GM12878 (cell line): ENCODE measurements at regions not wholly inside any gene's neighbourhood (a gene's known extent, or its start where the extent isn't known, plus 50 kb on each side); places are given as distances from the start of the nearest gene placed in this dataset.

ENCODE experiments used
- ATAC-seq: fragments of 200-7000 bp; cut with Tn5 transposase; 3 replicates; pipeline ENCODE4 v1.9.1; 2020; ENCODE audit warnings: mild to moderate bottlenecking, moderate library complexity
- BruUV-seq: library from RNA; stranded (reverse); fragments of 400-500 nt; replicated peaks from 2 replicates; lab custom pipeline; 2021; lab: Mats Ljungman, UMichigan
- CTCF ChIA-PET: fragments of 300-600 bp; sonication (Branson Sonifier 250); formaldehyde crosslinking; extraction: SDS; loops from one replicate; lab custom pipeline; 2021; ENCODE audit warnings: inconsistent platforms; lab: Yijun Ruan, JAX
- POLR2A ChIA-PET: fragments of 350-600 bp; formaldehyde crosslinking; extraction: SDS; loops from one replicate; lab custom pipeline; 2021; ENCODE audit warnings: inconsistent platforms; lab: Charles Lee
- RAD21 ChIA-PET: fragments of 300-600 bp; sonication (Branson Sonifier 250); formaldehyde crosslinking; loops from one replicate; lab custom pipeline; 2023; ENCODE audit warnings: antibody characterized with exemption; ENCODE audit not compliant: unreplicated experiment; lab: Charles Lee
- SMC1A ChIA-PET: fragments of 300-600 bp; sonication (Branson Sonifier 250); formaldehyde crosslinking; loops from one replicate; lab custom pipeline; 2023; ENCODE audit not compliant: unreplicated experiment, uncharacterized antibody; lab: Charles Lee
- DNase-seq: peaks from one replicate; pipeline ENCODE4 v3.0.0-alpha.2; 2011; ENCODE audit warnings: low read depth, low spot score
- FAIRE-seq: peaks from 3 replicates; lab custom pipeline; 2011; peaks lifted over from hg19 to GRCh38; lab: Jason Lieb, UNC
- H2AFZ ChIP-seq: 2 replicates; pipeline ENCODE4 v1.6.0; 2011; ENCODE audit warnings: low read depth, low read length, control low read depth; ENCODE audit not compliant: control insufficient read depth
- H3K27ac ChIP-seq: 2 replicates; pipeline ENCODE4 v1.5.1; 2011; ENCODE audit warnings: control low read depth; ENCODE audit not compliant: control insufficient read depth, insufficient read depth
- H3K27me3 ChIP-seq, 2 experiments: replicated peaks in 1 of 2; 2 replicates each; pipeline versions ENCODE4 v1.6.0 to v1.6.1; 2011; ENCODE audit warnings: low read length in 1 of 2; ENCODE audit not compliant: control insufficient read depth in 2 of 2, insufficient read depth in 2 of 2
- H3K36me3 ChIP-seq, 2 experiments: 2 replicates each; pipeline ENCODE4 v1.5.1; 2011; ENCODE audit warnings: low read length in 1 of 2; ENCODE audit not compliant: control insufficient read depth in 2 of 2, insufficient read depth in 2 of 2
- H3K4me1 ChIP-seq: 2 replicates; pipeline ENCODE4 v1.6.1; 2011; ENCODE audit warnings: mild to moderate bottlenecking, low read length, moderate library complexity, mixed read lengths; ENCODE audit not compliant: control insufficient read depth, insufficient read depth
- H3K4me2 ChIP-seq: 2 replicates; pipeline ENCODE4 v1.6.0; 2011; ENCODE audit warnings: control low read depth; ENCODE audit not compliant: control insufficient read depth, insufficient read depth
- H3K4me3 ChIP-seq: fragments of 200-600 bp; sonication (generic); 2 replicates; pipeline ENCODE4 v1.5.1; 2016
- H3K79me2 ChIP-seq: 2 replicates; pipeline ENCODE4 v1.6.0; 2011; ENCODE audit warnings: low read length; ENCODE audit not compliant: control insufficient read depth, insufficient read depth
- H3K9ac ChIP-seq: 2 replicates; pipeline ENCODE4 v1.8.0; 2011; ENCODE audit warnings: low read length, control low read depth, mixed read lengths; ENCODE audit not compliant: control insufficient read depth, insufficient read depth
- H3K9me3 ChIP-seq: replicated peaks from 3 replicates; pipeline ENCODE4 v1.5.1; 2011; ENCODE audit warnings: mild to moderate bottlenecking, low read length; ENCODE audit not compliant: control insufficient read depth, insufficient read depth
- H4K20me1 ChIP-seq: 2 replicates; pipeline ENCODE4 v1.6.0; 2011; ENCODE audit not compliant: control insufficient read depth, insufficient read depth
- BACH1 ChIP-seq: fragments of 450-650 bp; IDR thresholded peaks from 2 replicates; pipeline ENCODE4 v1.6.1; 2017; ENCODE audit warnings: mild to moderate bottlenecking, borderline replicate concordance
- IRF4 ChIP-seq: IDR thresholded peaks from 2 replicates; pipeline ENCODE4 v1.6.1; 2011; ENCODE audit warnings: low read depth, low read length
- IRF5 ChIP-seq: fragments of 450-650 bp; IDR thresholded peaks from 2 replicates; pipeline ENCODE4 v1.6.1; 2017; ENCODE audit warnings: borderline replicate concordance
- SMAD5 ChIP-seq: IDR thresholded peaks from 2 replicates; pipeline ENCODE4 v1.6.1; 2016; ENCODE audit warnings: antibody characterized with exemption, low read depth
- SMARCA5 ChIP-seq: fragments of 450-650 bp; IDR thresholded peaks from 2 replicates; pipeline ENCODE4 v1.6.1; 2017; ENCODE audit warnings: mild to moderate bottlenecking
- ZBTB4 ChIP-seq: fragments of 450-650 bp; formaldehyde crosslinking; IDR thresholded peaks from 2 replicates; pipeline ENCODE4 v1.4.0; 2022; ENCODE audit warnings: mild to moderate bottlenecking, moderate library complexity
- ZNF274 ChIP-seq: IDR thresholded peaks from one replicate; pipeline ENCODE4 v1.8.0; 2011; ENCODE audit not compliant: insufficient read length, insufficient read depth
- WGBS: methylation state at CpG from one replicate; pipeline ENCODE4 v1.1.6; 2016; ENCODE audit warnings: low lambda C conversion rate; ENCODE audit not compliant: insufficient replicate concordance, insufficient coverage; ENCODE audit errors: missing lambda C conversion rate; 5-methylcytosine and 5-hydroxymethylcytosine counted together
- in situ Hi-C: fragments of 300-500 bp; cut with MboI; formaldehyde crosslinking; loops from 9 replicates; pipeline ENCODE4 v1.14.3; 2018; ENCODE audit warnings: mixed read lengths
- intact Hi-C: fragments of 100-400 bp; cut with micrococcal nuclease; formaldehyde crosslinking; loops from one replicate; pipeline ENCODE4 v1.14.2; 2022; ENCODE audit not compliant: unreplicated experiment

GRCh38 chr4:115687052-115687755, 573.8 kb upstream of the NDST4 start (continued):
- no peak for TF ChIP-seq BACH1
- TF ChIP-seq, all 136 proteins: peak for 0

GRCh38 chr4:115678425-115678941, 565.1 kb upstream of the NDST4 start:
- Histone ChIP-seq H3K79me2 (no peaks in the 10 kb centered on the region), H3K9ac (no peak overlapping the region), H3K4me2 (no peak overlapping the region), H3K27ac (no peak overlapping the region), H2AFZ (no peak overlapping the region), H3K36me3 (no peaks in the 10 kb centered on the region), H3K4me1 (no peaks in the 10 kb centered on the region), H3K4me3 (no peak overlapping the region), H3K27me3 (no peaks in the 10 kb centered on the region)
- SMC1A ChIA-PET: interaction anchor here (1.0 kb wide), 1 partner anchor 174 kb away, joined by 3 read pairs; no protein-coding TSS in a partner anchor
- BruUV-seq: no TSS peak
- intact Hi-C loops: no loop called here
- in situ Hi-C loops: no loop called here
- FAIRE-seq (no peak), ATAC-seq (no peak), DNase-seq (no peak)
- POLR2A ChIA-PET: no interaction called here
- CTCF ChIA-PET: interaction anchor here (1.1 kb wide), 1 partner anchor 173 kb away, joined by 3 read pairs; no protein-coding TSS in a partner anchor
- RAD21 ChIA-PET: no interaction called here
- TF ChIP-seq ZBTB4 (CRISPR knock-in tag): no peak
- TF ChIP-seq IRF4: no peak
- no peak for TF ChIP-seq SMARCA5
- TF ChIP-seq SMAD5: no peak
- TF ChIP-seq ZNF274: no peak
- no peak for TF ChIP-seq IRF5
- TF ChIP-seq, all 136 proteins: peak for 0
- Histone ChIP-seq H4K20me1 (no peaks in the 10 kb centered on the region), H3K9me3 (no peaks in the 10 kb centered on the region)
- 61% methylated on average over 43 of the region's 47 CpGs for WGBS
